ENCODE measurements at regions not wholly inside any gene's neighbourhood (a gene's known extent, or its start where the extent isn't known, plus 50 kb on each side); places are given as distances from the start of the nearest gene placed in this dataset.

- TF ChIP-seq POLR2A (IDR thresholded peaks at IDR 0.05) (no peak), POLR2AphosphoS5 (IDR thresholded peaks at IDR 0.05; ENCODE audit: insufficient read depth in 1 of 2, low read depth in 1 of 2) (no peak)
- TF ChIP-seq, protein P1, sequence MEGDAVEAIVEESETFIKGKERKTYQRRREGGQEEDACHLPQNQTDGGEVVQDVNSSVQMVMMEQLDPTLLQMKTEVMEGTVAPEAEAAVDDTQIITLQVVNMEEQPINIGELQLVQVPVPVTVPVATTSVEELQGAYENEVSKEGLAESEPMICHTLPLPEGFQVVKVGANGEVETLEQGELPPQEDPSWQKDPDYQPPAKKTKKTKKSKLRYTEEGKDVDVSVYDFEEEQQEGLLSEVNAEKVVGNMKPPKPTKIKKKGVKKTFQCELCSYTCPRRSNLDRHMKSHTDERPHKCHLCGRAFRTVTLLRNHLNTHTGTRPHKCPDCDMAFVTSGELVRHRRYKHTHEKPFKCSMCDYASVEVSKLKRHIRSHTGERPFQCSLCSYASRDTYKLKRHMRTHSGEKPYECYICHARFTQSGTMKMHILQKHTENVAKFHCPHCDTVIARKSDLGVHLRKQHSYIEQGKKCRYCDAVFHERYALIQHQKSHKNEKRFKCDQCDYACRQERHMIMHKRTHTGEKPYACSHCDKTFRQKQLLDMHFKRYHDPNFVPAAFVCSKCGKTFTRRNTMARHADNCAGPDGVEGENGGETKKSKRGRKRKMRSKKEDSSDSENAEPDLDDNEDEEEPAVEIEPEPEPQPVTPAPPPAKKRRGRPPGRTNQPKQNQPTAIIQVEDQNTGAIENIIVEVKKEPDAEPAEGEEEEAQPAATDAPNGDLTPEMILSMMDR (IDR thresholded peaks at IDR 0.05), result no peak
These were observed 359.7 kb upstream of the CAMK1G start for GRCh38 chr1:209223791-209224190.
